ENCODE measurements at regions not wholly inside any gene's neighbourhood (a gene's known extent, or its start where the extent isn't known, plus 50 kb on each side); places are given as distances from the start of the nearest gene placed in this dataset.

DNA sequence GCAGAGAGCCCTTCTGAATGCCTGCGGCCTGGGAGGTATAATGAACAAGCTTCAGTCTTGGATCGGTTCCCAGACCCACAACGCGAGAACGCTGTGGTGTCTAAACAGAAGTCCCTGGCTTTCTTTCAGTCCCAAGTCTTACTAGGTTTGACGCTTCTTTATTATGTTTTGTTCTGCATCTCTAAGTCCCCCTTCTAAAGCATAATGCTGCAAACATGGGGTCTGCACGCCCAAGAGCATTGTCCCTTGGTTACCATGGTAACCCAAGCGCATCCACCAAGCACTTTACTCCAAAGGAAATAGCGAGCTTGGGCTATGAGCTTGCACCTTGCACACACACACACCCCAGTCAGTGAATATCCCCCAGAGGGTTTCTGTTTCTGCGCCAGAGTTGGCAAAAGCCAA lies 193.7 kb downstream of the INO80D start:
- TF ChIP-seq ZNF155 (tag by site-specific recombination; IDR thresholded peaks at IDR 0.05), result no peak
- H3K27ac ChIP-seq (ENCODE audit: extremely low read depth, low read depth, low read length), result no peak overlapping the region
- CTCF ChIA-PET, result no interaction called here
- H3K36me3 ChIP-seq (ENCODE audit: control insufficient read depth in 2 of 2, insufficient read depth in 1 of 2, low read length in 2 of 2), result no peaks in the 10 kb centered on the region
- H3K4me1 ChIP-seq (ENCODE audit: control insufficient read depth, insufficient read depth, low read length), result no peaks in the 10 kb centered on the region; the same call in 1 of the 2 replicates
- POLR2A ChIA-PET, result no interaction called here
- H3K4me3 ChIP-seq (ENCODE audit: low read depth, low read length), result no peak overlapping the region
- H3K9me3 ChIP-seq (ENCODE audit: control insufficient read depth, insufficient read depth, low read depth, low read length), result no peaks in the 10 kb centered on the region

- CTCF ChIA-PET, result interaction anchor here (0.6 to 1.8 kb wide), 2 partner anchors 17 to 59 kb away, joined by 4 to 5 read pairs; no protein-coding TSS in a partner anchor
- no peak for TF ChIP-seq GLI4 (tag by site-specific recombination; IDR thresholded peaks at IDR 0.05)
- no peak for TF ChIP-seq ZNF670 (tag by site-specific recombination; IDR thresholded peaks at IDR 0.05; ENCODE audit: low read depth)
- no peak for TF ChIP-seq ZNF837 (tag by site-specific recombination; IDR thresholded peaks at IDR 0.05)
- TF ChIP-seq EGR2 (tag by site-specific recombination; IDR thresholded peaks at IDR 0.05; ENCODE audit: low read depth), result no peak
- TF ChIP-seq, protein P1, sequence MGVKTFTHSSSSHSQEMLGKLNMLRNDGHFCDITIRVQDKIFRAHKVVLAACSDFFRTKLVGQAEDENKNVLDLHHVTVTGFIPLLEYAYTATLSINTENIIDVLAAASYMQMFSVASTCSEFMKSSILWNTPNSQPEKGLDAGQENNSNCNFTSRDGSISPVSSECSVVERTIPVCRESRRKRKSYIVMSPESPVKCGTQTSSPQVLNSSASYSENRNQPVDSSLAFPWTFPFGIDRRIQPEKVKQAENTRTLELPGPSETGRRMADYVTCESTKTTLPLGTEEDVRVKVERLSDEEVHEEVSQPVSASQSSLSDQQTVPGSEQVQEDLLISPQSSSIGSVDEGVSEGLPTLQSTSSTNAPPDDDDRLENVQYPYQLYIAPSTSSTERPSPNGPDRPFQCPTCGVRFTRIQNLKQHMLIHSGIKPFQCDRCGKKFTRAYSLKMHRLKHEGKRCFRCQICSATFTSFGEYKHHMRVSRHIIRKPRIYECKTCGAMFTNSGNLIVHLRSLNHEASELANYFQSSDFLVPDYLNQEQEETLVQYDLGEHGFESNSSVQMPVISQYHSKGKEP (tag by site-specific recombination; IDR thresholded peaks at IDR 0.05), result no peak
- no peak for TF ChIP-seq ZNF10 (tag by site-specific recombination; IDR thresholded peaks at IDR 0.05)
- TF ChIP-seq ZNF19 (tag by site-specific recombination; IDR thresholded peaks at IDR 0.05; ENCODE audit: low read depth), result no peak
- no peak for TF ChIP-seq ZNF37A (tag by site-specific recombination; IDR thresholded peaks at IDR 0.05)
- TF ChIP-seq HOXC10 (CRISPR knock-in tag; IDR thresholded peaks at IDR 0.05), result no peak
- no peak for TF ChIP-seq ZNF211 (tag by site-specific recombination; IDR thresholded peaks at IDR 0.05; ENCODE audit: low read depth)
- TF ChIP-seq ZNF560 (tag by site-specific recombination; IDR thresholded peaks at IDR 0.05; ENCODE audit: borderline replicate concordance), result no peak
- TF ChIP-seq, protein P2, sequence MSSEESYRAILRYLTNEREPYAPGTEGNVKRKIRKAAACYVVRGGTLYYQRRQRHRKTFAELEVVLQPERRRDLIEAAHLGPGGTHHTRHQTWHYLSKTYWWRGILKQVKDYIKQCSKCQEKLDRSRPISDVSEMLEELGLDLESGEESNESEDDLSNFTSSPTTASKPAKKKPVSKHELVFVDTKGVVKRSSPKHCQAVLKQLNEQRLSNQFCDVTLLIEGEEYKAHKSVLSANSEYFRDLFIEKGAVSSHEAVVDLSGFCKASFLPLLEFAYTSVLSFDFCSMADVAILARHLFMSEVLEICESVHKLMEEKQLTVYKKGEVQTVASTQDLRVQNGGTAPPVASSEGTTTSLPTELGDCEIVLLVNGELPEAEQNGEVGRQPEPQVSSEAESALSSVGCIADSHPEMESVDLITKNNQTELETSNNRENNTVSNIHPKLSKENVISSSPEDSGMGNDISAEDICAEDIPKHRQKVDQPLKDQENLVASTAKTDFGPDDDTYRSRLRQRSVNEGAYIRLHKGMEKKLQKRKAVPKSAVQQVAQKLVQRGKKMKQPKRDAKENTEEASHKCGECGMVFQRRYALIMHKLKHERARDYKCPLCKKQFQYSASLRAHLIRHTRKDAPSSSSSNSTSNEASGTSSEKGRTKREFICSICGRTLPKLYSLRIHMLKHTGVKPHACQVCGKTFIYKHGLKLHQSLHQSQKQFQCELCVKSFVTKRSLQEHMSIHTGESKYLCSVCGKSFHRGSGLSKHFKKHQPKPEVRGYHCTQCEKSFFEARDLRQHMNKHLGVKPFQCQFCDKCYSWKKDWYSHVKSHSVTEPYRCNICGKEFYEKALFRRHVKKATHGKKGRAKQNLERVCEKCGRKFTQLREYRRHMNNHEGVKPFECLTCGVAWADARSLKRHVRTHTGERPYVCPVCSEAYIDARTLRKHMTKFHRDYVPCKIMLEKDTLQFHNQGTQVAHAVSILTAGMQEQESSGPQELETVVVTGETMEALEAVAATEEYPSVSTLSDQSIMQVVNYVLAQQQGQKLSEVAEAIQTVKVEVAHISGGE (tag by site-specific recombination; conservative IDR thresholded peaks at IDR 0.05; ENCODE audit: low read depth), result no peak
- no peak for TF ChIP-seq ZNF394 (tag by site-specific recombination; IDR thresholded peaks at IDR 0.05; ENCODE audit: borderline replicate concordance)
- TF ChIP-seq ZNF391 (tag by site-specific recombination; IDR thresholded peaks at IDR 0.05; ENCODE audit: borderline replicate concordance, low read depth), result no peak
- no peak for TF ChIP-seq ZNF626 (tag by site-specific recombination; IDR thresholded peaks at IDR 0.05)
- no peak for TF ChIP-seq PRDM4 (tag by site-specific recombination; IDR thresholded peaks at IDR 0.05)
- no peak for TF ChIP-seq ZSCAN23 (tag by site-specific recombination; IDR thresholded peaks at IDR 0.05)
- TF ChIP-seq ZNF354C (tag by site-specific recombination; IDR thresholded peaks at IDR 0.05; ENCODE audit: borderline replicate concordance, low read depth), result no peak
- TF ChIP-seq ZNF23 (tag by site-specific recombination; IDR thresholded peaks at IDR 0.05; ENCODE audit: borderline replicate concordance), result no peak
Observed at GRCh38 chr2:205889114-205889513, 196.9 kb downstream of the INO80D start.

More at GRCh38 chr2:205889114-205889513, 196.9 kb downstream of the INO80D start:
- POLR2A ChIA-PET, result no interaction called here
- Histone ChIP-seq H3K9me3 (ENCODE audit: control insufficient read depth, insufficient read depth, low read depth, low read length) (no peaks in the 10 kb centered on the region), H3K4me1 (ENCODE audit: control insufficient read depth, insufficient read depth, low read length) (no peaks in the 10 kb centered on the region; the same call in 1 of the 2 replicates), H3K4me3 (ENCODE audit: low read depth, low read length) (no peak overlapping the region), H3K36me3 (ENCODE audit: control insufficient read depth in 2 of 2, insufficient read depth in 1 of 2, low read length in 2 of 2) (no peaks in the 10 kb centered on the region), H3K27ac (ENCODE audit: extremely low read depth, low read depth, low read length) (no peak overlapping the region)
